MM.1S (cell line): ENCODE measurements at regions not wholly inside any gene's neighbourhood (a gene's known extent, or its start where the extent isn't known, plus 50 kb on each side); places are given as distances from the start of the nearest gene placed in this dataset.

Source experiments
- DNase-seq: peaks from one replicate; pipeline ENCODE4 v3.0.0-alpha.2; 2015
- H2AFZ ChIP-seq: fragments of 300-600 bp; sonication (generic); 2 replicates; pipeline ENCODE4 v1.6.0; 2016; ENCODE audit warnings: antibody characterized with exemption, low read length
- H3F3A ChIP-seq: fragments of 300-600 bp; sonication (generic); 2 replicates; pipeline ENCODE4 v1.6.1; 2016; ENCODE audit warnings: mild to moderate bottlenecking, antibody characterized with exemption, low read length, moderate library complexity, mixed read lengths; ENCODE audit not compliant: insufficient read depth
- H3K27ac ChIP-seq: fragments of 300-600 bp; sonication (generic); 2 replicates; pipeline ENCODE4 v1.5.1; 2016; ENCODE audit warnings: mild to moderate bottlenecking, low read length
- H3K27me3 ChIP-seq: fragments of 300-600 bp; sonication (generic); replicated peaks from 2 replicates; pipeline ENCODE4 v1.6.0; 2016; ENCODE audit warnings: low read length; ENCODE audit not compliant: insufficient read depth
- H3K36me3 ChIP-seq: fragments of 300-600 bp; sonication (generic); replicated peaks from 2 replicates; pipeline ENCODE4 v1.6.1; 2016; ENCODE audit warnings: mild to moderate bottlenecking, low read length, mixed read lengths; ENCODE audit not compliant: insufficient read depth
- H3K4me1 ChIP-seq: fragments of 300-600 bp; sonication (generic); 2 replicates; pipeline ENCODE4 v1.6.1; 2016; ENCODE audit warnings: low read length, mixed read lengths
- H3K4me2 ChIP-seq: fragments of 300-600 bp; sonication (generic); 2 replicates; pipeline ENCODE4 v1.6.0; 2016; ENCODE audit warnings: low read depth, low read length
- H3K4me3 ChIP-seq: fragments of 300-600 bp; sonication (generic); 2 replicates; pipeline ENCODE4 v1.5.1; 2016; ENCODE audit warnings: low read length, mixed read lengths
- H3K79me2 ChIP-seq: fragments of 300-600 bp; sonication (generic); 2 replicates; pipeline ENCODE4 v1.6.1; 2016; ENCODE audit warnings: mixed run types, low read length, mixed read lengths
- H3K9ac ChIP-seq: fragments of 300-600 bp; sonication (generic); 2 replicates; pipeline ENCODE4 v1.6.1; 2016; ENCODE audit warnings: low read length, mixed read lengths
- H3K9me2 ChIP-seq: fragments of 300-600 bp; sonication (generic); replicated peaks from 2 replicates; pipeline ENCODE4 v1.6.1; 2016; ENCODE audit warnings: mild to moderate bottlenecking, low read length, mixed read lengths; ENCODE audit not compliant: insufficient read depth
- H3K9me3 ChIP-seq: fragments of 300-600 bp; sonication (generic); replicated peaks from 2 replicates; pipeline ENCODE4 v1.6.1; 2016; ENCODE audit warnings: mild to moderate bottlenecking, low read length, mixed read lengths; ENCODE audit not compliant: insufficient read depth
- H4K20me1 ChIP-seq: fragments of 300-600 bp; sonication (generic); 2 replicates; pipeline ENCODE4 v1.6.1; 2016; ENCODE audit warnings: mild to moderate bottlenecking, low read length, moderate library complexity, mixed read lengths; ENCODE audit not compliant: insufficient read depth
- EZH2 ChIP-seq: fragments of 300-600 bp; sonication (generic); optimal IDR thresholded peaks from 2 replicates; pipeline ENCODE3; 2017; ENCODE audit warnings: low read depth, mild to moderate bottlenecking, antibody characterized with exemption, low read length, mixed read lengths
- EZH2phosphoT487 ChIP-seq: fragments of 300-600 bp; sonication (generic); IDR thresholded peaks from 2 replicates; pipeline ENCODE4 v1.6.1; 2018; ENCODE audit warnings: antibody characterized with exemption, low read length
- TF ChIP-seq, protein P1 (sequence below): fragments of 300-600 bp; sonication (generic); IDR thresholded peaks from 2 replicates; pipeline ENCODE4 v1.5.1; 2016; ENCODE audit warnings: antibody characterized with exemption, low read length, mixed read lengths

DNA sequence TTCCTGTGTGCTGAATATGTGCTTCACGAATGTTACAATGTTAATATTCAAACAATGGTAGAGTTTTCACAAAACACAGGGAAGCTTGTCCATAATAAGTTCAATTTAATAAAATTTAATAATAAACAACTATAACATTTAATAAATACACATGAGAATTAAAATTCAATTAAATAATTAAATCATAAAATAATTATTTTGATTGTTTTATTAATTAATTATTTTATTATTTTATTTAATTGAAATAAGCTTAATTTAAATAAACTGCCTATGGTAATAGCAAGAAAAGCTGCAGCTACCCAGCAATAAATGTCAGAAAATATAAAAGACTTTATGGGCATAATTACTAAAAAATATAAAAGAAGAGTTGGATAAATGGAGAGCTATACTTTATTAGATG is 149.0 kb upstream of the NFIB start:
- H3K27me3 ChIP-seq: no peaks in the 10 kb centered on the region
- H3K9me3 ChIP-seq: no peaks in the 10 kb centered on the region
- H3K4me3 ChIP-seq: no peak overlapping the region
- H3K9me2 ChIP-seq: no peaks in the 10 kb centered on the region
- H3K9ac ChIP-seq: no peak overlapping the region
- no peak overlapping the region for H3K27ac ChIP-seq
- TF ChIP-seq EZH2 (no peak), EZH2phosphoT487 (no peak)
- TF ChIP-seq, protein P1, sequence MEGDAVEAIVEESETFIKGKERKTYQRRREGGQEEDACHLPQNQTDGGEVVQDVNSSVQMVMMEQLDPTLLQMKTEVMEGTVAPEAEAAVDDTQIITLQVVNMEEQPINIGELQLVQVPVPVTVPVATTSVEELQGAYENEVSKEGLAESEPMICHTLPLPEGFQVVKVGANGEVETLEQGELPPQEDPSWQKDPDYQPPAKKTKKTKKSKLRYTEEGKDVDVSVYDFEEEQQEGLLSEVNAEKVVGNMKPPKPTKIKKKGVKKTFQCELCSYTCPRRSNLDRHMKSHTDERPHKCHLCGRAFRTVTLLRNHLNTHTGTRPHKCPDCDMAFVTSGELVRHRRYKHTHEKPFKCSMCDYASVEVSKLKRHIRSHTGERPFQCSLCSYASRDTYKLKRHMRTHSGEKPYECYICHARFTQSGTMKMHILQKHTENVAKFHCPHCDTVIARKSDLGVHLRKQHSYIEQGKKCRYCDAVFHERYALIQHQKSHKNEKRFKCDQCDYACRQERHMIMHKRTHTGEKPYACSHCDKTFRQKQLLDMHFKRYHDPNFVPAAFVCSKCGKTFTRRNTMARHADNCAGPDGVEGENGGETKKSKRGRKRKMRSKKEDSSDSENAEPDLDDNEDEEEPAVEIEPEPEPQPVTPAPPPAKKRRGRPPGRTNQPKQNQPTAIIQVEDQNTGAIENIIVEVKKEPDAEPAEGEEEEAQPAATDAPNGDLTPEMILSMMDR: no peak
- no peak overlapping the region for H2AFZ ChIP-seq
- no peak overlapping the region for H3K4me2 ChIP-seq
- H3K4me1 ChIP-seq: no peaks in the 10 kb centered on the region
- DNase-seq: no peak
- no peaks in the 10 kb centered on the region for H3F3A ChIP-seq
- H3K79me2 ChIP-seq: no peaks in the 10 kb centered on the region
- no peaks in the 10 kb centered on the region for H3K36me3 ChIP-seq
- no peaks in the 10 kb centered on the region for H4K20me1 ChIP-seq

DNA sequence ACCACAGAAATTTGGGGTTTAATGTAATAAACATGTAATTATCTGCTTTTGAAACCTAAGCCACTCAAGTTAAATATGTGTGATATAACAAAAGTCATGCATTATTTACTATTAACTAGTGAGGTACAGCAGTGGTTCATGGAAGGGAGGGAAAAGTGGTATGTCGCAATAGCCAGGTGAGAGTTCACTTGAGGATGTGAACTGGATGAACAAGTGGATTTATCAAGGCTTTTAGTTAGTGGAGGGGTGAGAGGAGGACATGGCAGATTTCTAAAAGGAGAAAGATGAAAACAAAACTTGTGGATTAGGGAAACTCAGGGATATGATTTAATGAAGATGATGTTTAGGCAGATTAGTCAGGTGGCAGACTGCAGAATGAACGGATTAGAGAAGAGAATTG is 141.3 kb upstream of the NFIB start:
- no peaks in the 10 kb centered on the region for H3K36me3 ChIP-seq
- H3K79me2 ChIP-seq: no peaks in the 10 kb centered on the region
- no peaks in the 10 kb centered on the region for H3K9me3 ChIP-seq
- no peak overlapping the region for H2AFZ ChIP-seq
- no peaks in the 10 kb centered on the region for H4K20me1 ChIP-seq
- no peak overlapping the region for H3K4me2 ChIP-seq
- no peaks in the 10 kb centered on the region for H3K9me2 ChIP-seq
- H3K9ac ChIP-seq: no peak overlapping the region
- no peaks in the 10 kb centered on the region for H3F3A ChIP-seq
- DNase-seq: no peak
- H3K4me1 ChIP-seq: no peaks in the 10 kb centered on the region
- TF ChIP-seq, protein P1: no peak
- no peak for TF ChIP-seq EZH2
- no peak for TF ChIP-seq EZH2phosphoT487
- H3K4me3 ChIP-seq: no peak overlapping the region
- H3K27me3 ChIP-seq: no peaks in the 10 kb centered on the region
- no peak overlapping the region for H3K27ac ChIP-seq

DNA sequence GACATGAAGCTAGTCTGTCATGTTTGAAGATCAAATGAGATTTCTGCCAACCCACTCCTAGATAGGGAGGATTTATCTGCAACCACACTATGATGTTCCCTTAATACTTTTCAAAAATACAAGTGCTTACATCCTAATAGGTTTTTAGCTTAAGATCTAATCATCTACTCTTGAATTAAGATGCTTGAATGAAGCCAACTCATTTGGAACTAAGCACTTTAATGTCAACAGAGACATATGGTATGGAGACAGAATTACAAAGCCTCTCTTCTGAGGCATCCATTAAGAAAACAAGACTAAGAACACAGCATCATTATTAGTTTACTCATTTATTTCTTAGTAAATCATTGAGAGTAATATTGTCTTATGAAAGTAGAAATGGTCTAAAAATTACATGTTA is 139.3 kb upstream of the NFIB start:
- Histone ChIP-seq H3K36me3 (no peaks in the 10 kb centered on the region), H3F3A (no peaks in the 10 kb centered on the region), H3K4me3 (no peak overlapping the region), H3K27ac (no peak overlapping the region), H2AFZ (no peak overlapping the region), H3K4me1 (no peaks in the 10 kb centered on the region), H4K20me1 (no peaks in the 10 kb centered on the region), H3K9me3 (no peaks in the 10 kb centered on the region), H3K79me2 (no peaks in the 10 kb centered on the region), H3K9me2 (no peaks in the 10 kb centered on the region), H3K4me2 (no peak overlapping the region), H3K27me3 (no peaks in the 10 kb centered on the region), H3K9ac (no peak overlapping the region)
- TF ChIP-seq EZH2phosphoT487: no peak
- TF ChIP-seq, protein P1: no peak
- no peak for DNase-seq

DNA sequence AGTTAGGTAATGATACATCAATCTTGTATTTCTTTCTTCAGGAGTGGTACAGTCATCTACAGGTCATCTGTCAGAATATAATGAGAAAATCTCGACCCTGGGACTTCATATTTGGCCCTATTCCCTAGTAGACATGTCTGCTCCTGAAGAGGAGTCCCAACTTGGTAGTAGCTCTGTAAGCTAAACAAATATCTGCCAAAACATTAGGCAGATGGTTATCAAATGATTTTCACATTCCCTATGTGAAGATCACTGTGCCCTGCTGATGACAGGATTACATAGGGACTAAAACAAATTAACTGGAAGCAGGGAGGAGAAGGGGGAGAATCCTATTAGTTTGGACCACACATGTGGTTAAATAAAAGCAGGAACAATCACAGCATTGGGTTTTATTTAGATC is 138.6 kb upstream of the NFIB start:
- H3K27ac ChIP-seq: no peak overlapping the region

More for the DNA sequence above, 138.6 kb upstream of the NFIB start:
- Histone ChIP-seq H4K20me1 (no peaks in the 10 kb centered on the region), H3K9ac (no peak overlapping the region), H3K4me1 (no peaks in the 10 kb centered on the region), H2AFZ (no peak overlapping the region), H3K79me2 (no peaks in the 10 kb centered on the region), H3K27me3 (no peaks in the 10 kb centered on the region), H3K4me3 (no peak overlapping the region), H3F3A (no peaks in the 10 kb centered on the region), H3K9me2 (no peaks in the 10 kb centered on the region), H3K4me2 (no peak overlapping the region), H3K9me3 (no peaks in the 10 kb centered on the region), H3K36me3 (no peaks in the 10 kb centered on the region)
- no peak for TF ChIP-seq EZH2
- TF ChIP-seq EZH2phosphoT487: no peak
- TF ChIP-seq, protein P1: no peak
- DNase-seq: no peak
